Stimulated activated CD4-positive, alpha-beta T cell treated with anti-CD3 and anti-CD28 coated beads, Interleukin-1b, Interleukin-23, amount 100 ng/mL, for 1 hour (primary cell): ENCODE measurements at regions not wholly inside any gene's neighbourhood (a gene's known extent, or its start where the extent isn't known, plus 50 kb on each side); places are given as distances from the start of the nearest gene placed in this dataset.
"Not testable (repeated sequence)": the region's sequence is repeated elsewhere in the genome, so short reads cannot be mapped to it uniquely, and the experiment has no call there.

Experiments used
- DNase-seq, 2 donors: peaks; one replicate each; pipeline ENCODE4 v3.0.0-alpha.2; 2020; ENCODE audit warnings: low read depth in 2 of 2

DNA sequence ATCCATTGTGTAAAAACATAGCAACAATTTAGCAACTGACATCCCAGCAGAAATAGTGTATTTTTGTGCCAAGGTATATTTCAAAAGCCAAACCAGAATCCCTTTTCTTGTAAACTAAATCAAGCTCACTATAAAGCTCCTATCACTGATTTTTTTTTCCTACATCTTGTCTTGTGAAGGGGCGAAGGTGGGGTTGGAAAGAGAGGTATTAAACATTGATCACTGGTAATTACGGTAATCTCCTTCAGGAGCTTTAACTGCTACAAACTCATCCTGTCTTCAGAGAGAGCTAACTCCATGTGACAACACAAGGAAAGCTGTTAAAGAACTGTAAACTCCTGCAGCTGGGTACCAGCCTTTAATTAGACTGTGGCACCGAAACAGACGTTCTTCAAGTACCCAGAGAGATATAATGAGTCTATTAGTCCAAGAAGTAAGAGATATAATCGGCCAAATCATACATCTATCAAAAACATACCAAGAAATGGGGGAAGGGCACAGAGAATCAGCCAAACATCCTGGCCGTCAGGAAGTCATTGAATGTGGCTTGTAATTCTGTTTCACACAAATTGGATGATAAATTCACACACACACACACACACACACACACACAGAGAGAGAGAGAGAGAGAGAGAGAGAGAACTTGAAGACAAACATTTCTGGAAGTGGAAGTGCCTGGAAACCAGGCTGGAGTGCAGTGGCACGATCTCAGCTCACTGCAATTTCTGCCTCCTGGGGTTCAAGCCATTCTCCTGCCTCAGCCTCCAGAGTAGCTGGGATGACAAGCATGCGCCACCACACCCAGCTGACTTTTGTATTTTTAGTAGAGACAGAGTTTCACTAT, 111.9 kb upstream of the PPARGC1A start:
- DNase-seq = no peak

DNA sequence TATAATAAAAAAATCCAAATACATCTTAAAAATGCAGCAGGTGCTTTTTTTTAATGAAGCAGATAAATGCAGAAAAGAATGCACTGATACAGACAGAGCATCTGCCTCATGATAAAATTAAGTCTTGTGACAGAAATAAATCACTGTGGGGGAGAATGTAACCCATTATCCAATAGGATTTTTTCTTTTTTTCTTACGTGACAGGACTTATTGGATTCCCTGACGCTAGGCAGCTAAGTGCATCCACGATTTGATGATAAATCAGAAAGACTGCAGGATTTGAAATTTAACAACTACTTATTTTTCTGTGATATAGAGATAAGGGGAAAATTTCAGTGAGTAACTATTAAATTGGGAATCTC, 110.6 kb upstream of the PPARGC1A start:
- no peak for DNase-seq

DNA sequence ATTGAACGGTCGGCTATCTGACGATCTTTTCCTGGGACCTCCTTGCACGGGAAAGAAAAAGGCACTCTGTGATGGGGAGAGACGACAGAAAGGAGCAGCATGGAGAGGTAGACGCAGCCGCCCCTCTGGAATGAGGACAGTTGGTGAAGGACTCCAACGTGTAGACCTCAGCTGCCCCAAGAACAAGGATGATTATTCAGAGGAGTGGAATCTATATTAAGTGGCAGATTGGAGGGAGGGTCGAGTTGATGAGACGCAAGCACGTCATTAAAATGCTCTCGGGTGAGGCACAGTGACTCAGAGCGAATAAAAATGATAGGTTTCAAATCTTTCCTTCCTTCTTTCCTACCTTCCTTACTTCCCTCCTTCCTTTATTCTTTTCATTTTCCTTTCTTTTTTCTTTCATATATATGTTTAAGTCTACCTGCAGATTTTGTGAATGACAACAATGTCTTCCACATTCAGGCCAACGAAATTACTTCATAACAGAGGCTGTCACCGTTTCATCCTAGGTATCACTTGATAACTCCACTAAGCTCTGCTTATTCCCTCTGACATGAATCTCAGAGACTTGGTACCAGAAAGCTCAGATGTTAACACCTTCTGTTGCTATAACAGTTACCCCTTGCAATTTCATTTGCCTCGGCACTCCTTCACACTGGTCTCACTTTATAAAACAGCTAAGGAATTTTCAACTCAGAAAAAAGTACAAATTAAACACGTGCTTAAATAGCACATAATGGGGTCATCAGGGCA, 110.0 kb upstream of the PPARGC1A start:
- DNase-seq = no peak

DNA sequence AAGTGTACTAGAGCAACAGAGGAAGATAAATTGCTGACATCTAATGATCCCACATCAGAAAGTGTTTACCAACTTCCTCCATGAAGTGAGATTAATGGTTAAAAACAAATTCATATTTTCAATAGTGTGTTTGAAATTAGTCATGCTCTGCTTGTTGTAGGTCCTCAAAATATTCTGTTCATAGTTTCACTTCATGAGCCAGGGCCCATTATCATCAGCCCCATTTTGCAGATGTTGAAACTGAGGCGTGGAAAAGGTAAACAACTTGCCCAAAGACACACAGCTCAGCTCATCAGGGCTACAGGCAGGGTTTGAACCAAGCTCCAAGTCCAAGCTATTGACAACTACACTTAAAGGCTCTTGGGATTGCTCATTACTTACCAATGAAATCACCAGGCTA, 103.5 kb upstream of the PPARGC1A start:
- DNase-seq = no peak

DNA sequence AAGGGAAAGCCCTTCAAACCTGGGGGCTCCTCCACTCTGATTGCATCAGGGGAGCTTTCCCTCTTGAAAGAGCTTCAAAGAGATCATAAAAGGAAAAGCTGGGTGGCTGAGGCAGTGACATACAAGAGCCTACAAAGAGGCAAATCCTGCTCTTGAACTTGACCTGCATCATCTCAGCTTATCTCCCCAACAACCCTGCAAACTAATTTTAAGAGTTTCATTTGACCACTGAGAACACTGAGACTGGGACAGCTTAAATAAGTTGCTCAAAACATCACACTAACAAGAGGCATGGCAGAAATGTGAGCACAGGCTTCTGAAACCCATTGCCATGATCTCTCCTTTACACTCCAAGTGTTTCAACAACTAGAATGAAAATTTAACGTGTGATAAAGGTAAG, 101.6 kb upstream of the PPARGC1A start:
- no peak for DNase-seq

DNA sequence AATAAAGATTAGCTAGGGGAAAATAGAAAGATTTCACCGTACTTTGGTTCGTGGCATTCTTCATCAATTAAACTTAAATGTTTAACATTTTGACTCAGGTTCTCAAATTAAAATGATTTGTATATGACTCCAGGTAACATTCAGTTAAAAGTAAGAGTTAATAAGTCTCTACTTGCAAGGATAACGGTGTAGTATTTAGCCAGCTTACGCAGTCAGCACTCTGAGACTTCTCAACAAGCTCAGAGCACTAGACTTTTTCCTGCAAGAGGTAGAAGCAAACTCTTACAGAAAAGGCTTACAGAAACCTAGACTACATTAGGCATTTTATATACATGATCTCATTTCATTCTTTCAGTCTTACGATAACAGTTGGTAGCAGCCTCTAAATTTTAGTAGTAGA, 96.4 kb upstream of the PPARGC1A start:
- DNase-seq = no peak

DNA sequence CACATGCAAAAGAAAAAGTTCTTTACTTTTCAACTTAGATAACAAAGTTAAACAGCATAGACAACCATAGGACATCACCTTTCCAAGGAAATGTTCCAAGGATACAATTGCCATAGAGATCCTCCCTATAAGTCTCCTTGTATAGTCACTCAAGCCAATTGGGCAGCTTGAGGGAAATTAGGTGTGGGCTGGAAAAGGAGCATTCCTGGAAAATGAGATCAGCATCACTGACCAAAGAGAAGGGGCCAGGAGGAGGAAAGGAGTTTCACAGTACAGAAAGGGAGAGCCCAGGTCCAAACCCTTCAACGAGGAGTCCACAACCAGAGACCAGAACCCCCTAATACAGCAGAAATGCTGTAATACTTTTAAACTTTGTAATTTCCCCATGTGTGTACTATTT, 91.5 kb upstream of the PPARGC1A start:
- no peak for DNase-seq

DNA sequence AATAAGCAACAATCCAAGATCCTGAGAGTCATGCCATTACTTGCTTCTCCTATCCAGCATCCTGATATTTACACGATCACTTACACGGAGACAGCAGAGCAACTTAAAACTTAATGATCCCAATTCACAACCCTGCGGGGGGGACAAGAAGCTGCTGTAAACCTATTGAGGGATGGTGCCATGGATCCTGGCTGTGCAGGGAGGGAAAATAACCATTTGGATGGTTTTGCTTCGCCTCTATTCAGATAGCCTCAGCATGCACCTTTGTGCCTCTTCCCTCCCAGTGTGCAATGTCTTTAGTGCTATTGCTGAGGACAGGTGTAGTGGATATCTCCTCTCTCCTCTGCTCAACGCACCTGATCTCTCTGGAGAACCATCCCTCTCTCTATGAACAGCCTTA, 89.7 kb upstream of the PPARGC1A start:
- no peak for DNase-seq

DNA sequence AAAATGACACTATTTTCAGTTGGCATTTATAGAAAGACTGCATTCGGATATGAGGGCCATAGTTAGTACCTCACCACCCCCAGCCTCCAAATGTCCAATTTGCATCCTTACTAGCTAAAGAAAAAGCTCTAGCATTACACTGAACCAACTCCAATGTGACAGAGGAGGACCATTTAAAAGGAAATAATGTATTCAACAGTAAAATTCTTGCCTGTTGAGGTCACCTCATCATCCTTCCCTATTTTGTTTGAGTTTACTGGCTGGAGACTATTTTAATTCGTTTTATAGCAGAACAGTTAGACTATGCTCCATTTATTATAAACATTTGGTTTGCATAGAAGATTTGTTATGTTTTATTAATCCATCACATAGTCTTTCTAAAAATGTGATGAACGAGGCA, 88.2 kb upstream of the PPARGC1A start:
- no peak for DNase-seq

DNA sequence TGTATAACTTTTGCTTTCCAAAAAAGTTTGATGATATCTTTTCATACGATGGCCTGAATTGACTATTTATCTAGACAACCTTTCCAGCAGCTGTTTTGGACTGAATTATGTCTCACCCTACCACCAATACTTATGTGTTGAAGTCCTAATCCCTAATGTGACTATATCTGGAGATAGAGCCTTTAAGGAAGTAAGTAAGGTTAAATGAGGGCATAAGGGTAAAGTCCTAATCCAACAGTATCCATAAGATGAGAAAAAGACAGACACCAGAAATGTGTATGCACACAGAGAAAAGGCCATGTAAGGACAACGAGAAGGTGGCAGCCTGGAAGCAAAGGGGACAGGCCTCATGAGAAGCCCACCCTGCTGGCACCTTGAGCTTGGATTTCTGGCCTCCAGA, 86.6 kb upstream of the PPARGC1A start:
- DNase-seq = no peak

DNA sequence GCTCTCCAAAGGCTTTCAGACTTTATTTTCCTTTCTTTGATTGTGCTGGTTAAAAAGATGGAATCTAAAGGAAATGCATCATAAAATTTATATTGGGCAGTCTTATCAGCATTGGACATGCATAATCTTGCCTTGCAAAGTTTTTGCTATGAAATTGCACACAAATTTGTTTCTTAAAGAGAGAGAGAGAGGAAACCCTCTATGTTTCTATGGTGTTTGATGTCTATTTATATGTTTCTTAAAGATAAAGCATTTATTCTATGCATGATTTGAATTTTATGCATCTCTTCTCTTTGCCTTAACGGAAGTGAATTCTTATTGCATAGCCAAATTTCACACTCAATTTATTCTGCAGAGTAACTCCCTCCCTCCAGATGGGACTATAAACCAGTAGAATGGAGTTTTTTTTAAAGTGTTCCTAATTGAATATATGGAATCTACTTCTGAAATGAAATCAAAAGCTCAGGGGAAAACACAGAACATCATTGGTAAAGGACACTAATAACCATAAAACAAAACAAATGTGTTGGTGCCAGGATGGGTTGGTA, 83.5 kb upstream of the PPARGC1A start:
- no peak for DNase-seq

DNA sequence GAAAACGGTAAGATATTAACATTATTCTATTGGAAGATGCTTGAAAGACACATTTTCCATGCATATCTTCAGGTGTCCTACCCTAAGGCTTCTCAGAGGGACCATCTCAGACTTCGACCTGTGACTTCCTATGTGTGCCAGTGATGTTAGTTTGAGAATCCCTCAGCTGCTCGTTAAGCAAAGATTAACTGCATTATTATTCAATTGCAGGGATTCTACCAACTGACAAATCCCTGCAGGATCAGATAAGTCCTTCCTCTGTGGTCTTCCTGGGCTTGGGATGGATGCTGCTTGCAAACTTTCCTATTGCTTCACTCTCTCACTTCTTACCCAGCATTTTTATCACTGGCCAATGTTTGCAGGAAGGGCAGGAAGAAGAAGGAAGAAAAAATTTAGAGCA, 83.0 kb upstream of the PPARGC1A start:
- DNase-seq = no peak

DNA sequence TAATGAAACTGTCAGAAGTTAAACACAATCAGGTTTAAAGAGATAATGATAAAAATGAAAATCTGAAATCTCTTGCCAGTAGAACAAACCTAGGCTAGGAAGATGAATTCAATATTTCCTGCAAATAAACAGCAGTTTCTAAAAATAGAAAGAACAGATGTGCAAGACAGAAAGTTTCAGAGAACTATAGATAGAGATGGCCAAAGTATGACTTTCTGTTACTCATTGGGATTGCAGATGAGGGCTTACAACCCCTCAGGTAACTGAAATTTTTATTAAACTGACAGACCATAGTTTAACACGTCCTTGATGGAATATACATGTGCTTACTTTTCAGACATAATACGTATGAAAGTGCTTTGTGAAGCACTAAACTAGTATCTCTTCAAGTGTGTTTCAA, 82.3 kb upstream of the PPARGC1A start:
- DNase-seq = no peak

DNA sequence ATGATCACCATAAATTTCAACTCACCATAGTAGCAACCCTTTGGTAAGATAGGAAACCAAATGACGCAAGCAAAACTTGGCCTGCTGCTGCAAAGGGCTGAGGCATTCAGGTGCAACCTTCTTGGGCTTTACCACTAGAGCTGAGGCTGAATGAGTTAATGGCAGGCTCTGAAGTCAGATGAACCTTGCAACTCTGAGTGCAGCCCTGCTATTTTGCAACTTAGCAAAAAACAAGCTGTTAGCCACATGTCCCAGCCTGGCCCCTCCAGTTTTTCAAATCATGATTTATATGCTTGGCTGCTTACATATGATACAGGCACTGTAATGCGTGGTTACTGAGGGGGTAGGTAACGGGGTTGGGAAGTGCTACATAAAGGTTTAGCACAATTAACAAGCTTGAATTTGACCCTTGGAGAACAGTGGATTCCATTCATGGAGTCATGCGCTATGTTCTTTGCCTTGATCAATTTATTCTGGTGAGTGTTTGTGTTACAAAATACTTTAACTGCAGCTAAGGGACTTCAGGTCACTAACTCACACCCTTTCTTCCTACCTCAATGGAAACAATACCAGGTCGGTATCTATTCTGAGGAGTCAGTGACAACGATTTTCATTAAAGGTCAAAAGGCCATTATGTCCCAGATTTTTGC, 80.5 kb upstream of the PPARGC1A start:
- DNase-seq = no peak

DNA sequence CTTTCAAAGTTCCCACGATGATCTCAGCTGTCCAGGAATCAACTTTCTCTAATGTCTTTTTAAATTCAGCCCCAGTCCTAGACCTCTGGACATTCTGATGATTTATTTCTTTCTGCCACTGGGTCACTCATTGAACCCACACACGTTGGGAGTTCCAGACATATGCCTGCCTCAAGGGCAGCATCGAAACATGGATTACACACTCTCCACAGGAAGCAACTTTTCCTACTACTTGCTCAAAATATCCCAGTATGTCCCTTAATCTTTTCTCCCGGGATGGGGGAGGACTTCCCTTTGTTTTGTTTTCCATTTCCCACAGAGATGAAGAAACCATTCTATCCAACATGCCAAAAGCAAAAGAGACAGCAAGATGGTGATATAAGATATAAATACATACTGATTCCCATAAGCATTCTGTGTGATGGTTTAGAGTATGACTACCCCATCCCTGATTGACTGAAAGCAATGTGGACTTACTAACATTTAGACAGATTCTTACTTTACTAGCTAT, 79.8 kb upstream of the PPARGC1A start:
- no peak for DNase-seq

DNA sequence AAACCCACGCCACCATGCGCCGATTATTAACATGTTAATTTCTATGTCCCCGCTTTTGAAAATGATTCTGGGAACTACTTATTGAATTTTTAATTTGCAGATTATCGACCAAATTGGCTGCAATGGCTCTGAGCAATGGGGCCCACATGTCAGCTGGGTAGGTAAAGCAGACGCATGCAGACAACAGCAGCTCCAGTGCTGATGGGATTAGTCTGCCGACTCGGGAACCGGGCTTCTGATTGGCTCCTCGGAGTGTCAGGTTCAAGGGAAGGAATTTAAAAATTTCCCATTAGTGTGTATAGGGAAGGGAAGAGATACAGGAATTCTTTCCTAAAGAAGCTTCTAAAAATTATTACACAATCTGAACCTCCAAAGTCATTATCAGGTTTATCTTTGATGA, 77.4 kb upstream of the PPARGC1A start:
- no peak for DNase-seq

DNA sequence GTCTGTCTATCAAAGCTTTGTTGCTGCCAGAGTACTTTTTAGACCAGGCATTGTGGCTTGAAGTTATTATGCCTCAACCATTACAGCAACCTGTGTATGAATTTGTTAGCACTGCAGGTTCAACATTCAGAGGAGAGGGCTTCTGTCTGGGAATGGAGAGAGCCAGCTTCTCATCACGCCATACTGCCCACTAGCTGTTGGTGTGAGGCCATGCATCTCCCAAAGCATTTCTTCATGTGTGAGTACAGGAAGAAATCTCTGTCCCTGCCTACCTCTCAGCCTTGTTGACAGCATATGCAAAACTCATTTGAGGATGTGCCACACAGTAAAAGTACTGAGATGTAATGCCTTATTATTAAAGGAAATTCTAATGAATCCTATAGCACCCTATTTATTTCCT, 76.9 kb upstream of the PPARGC1A start:
- no peak for DNase-seq

DNA sequence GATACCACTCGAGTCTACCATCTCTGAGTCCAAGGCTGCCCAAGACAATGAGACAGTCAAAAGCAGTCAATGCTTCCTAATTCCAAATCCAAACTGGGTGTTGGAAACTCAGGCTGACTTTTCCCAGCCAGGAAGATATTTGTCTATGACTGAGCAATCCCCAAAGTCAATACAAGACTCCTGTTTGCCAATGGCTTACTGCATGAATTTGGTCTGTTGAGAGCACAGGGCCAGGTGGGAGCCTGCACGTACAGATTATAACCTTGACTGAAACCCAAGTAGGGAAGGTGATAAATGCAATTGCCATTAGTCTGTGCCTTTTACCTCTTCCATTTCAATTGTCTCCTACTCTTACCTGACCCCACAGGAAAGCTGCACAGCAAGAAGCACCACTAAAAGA, 72.6 kb upstream of the PPARGC1A start:
- DNase-seq = no peak

DNA sequence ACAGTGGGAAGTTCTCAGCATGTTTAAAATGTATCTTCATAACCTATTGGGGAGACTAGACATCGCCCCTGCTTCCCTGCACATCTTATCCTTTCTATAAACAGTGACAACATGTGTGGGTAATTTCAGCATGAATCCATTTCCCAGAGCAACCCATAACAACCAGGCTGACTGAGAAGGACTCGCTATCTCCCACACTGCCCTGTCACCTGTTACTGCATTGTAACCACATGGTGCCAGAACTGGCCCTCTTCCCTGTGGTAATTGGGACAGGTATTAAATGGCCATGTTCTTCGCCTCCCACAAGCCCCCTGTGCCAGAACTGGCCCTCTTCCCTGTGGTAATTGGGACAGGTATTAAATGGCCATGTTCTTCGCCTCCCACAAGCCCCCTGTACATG, 71.5 kb upstream of the PPARGC1A start:
- DNase-seq = not testable (repeated sequence)

DNA sequence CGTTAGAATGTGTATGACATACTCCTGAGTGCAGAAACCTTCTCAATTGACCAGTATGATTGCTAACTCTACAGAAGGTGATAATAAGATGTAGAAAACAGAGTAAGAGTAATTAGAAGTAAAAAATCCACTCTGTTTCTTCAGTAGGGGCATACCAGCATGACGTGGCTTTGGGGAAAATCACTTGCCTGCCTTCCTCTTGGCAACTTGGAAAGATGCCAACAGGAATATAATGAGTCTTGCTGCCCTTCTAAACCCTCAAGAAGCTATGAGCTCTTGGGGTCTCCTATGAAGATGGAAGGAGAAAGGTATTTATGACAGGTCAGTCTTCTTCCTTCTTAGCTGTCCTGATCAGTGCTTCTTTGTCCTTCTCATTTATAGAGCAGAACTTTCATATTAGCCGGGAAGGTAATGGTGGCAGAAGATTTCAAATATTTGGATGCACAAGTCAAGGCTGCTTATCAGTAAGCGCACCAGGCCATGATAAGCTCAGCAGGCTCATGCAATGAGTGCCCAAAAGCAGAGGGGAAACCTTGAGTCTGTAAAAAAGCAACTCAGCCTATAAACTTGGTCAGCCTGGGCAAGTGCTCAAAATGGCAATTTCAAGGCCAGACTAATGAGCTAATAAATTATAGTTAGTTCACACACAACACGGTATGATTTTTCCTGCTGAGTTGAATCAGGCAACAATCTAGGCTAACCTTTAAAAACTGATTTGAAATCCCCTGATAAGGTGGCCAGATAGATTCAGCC, 69.7 kb upstream of the PPARGC1A start:
- no peak for DNase-seq

DNA sequence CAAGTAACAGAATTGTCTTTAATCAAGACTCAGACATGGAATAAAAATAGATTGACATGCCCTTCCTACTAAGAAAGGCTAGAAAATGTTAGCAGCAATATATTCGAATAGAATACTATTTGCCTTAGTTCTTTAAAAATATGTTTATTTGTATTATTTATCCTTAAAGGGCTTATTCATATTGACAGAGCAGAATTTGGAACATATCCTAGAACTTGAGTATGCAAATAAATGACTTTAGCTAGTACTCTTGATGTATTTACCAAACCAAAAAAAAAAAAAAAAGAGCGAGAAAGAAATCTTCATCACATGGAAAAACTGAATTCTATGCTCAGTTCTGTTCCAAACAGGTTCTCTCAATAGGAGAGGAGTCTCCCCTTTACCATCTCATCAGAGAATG, 68.9 kb upstream of the PPARGC1A start:
- DNase-seq = no peak

DNA sequence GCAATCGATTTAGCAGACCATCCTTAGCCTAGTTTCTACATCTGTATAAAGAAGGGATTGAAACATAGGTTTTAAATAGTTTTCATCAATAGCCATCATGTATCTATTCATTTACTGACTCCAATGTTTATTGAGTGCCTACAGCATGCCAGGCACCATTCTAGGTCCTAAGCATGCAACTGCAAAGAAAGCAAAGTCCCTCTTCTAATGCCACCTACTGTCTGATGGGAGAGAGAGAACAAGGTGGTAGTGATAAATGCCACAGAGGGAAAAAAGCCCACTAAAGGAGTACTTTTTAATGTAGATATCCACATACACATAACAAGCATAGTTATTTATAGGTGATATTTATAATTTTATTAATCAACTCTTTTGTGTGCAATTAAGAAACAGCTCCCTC, 67.6 kb upstream of the PPARGC1A start:
- no peak for DNase-seq
